B cell (primary cell): ENCODE measurements at regions not wholly inside any gene's neighbourhood (a gene's known extent, or its start where the extent isn't known, plus 50 kb on each side); places are given as distances from the start of the nearest gene placed in this dataset.

ENCODE experiments used
- EZH2 ChIP-seq: IDR thresholded peaks from 2 replicates; pipeline ENCODE4 v1.6.1; 2012; ENCODE audit warnings: borderline replicate concordance, low read depth, mild to moderate bottlenecking, moderate library complexity, low read length; ENCODE audit not compliant: insufficient read depth, poor library complexity, severe bottlenecking
- TF ChIP-seq, protein P1 (sequence below): fragments of 200-600 bp; IDR thresholded peaks from one replicate; pipeline ENCODE4 v1.8.0; 2022; ENCODE audit warnings: antibody characterized with exemption, mild to moderate bottlenecking

DNA sequence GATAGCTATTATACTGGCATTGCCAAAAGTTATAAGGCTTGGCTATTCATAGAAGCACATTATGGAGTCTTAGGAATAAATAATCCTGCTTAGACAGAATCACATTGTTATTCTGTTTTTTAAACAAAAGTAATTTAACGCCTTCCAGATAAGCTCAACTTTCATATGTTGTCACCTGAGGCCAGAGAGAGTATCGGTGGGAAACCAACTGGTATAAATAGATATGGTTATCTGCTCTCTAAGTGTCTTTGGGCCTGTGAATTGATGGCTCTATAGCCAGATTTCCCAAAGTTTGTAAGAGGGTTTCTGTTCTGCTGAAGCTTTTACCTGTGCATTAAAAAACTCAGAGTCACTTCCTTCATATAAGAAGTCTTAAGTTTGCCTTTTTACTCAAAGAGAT lies 1449.4 kb downstream of the CDH11 start:
- TF ChIP-seq, protein P1, sequence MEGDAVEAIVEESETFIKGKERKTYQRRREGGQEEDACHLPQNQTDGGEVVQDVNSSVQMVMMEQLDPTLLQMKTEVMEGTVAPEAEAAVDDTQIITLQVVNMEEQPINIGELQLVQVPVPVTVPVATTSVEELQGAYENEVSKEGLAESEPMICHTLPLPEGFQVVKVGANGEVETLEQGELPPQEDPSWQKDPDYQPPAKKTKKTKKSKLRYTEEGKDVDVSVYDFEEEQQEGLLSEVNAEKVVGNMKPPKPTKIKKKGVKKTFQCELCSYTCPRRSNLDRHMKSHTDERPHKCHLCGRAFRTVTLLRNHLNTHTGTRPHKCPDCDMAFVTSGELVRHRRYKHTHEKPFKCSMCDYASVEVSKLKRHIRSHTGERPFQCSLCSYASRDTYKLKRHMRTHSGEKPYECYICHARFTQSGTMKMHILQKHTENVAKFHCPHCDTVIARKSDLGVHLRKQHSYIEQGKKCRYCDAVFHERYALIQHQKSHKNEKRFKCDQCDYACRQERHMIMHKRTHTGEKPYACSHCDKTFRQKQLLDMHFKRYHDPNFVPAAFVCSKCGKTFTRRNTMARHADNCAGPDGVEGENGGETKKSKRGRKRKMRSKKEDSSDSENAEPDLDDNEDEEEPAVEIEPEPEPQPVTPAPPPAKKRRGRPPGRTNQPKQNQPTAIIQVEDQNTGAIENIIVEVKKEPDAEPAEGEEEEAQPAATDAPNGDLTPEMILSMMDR, result no peak
- TF ChIP-seq EZH2, result no peak
